Ishikawa (cell line): ENCODE measurements at regions not wholly inside any gene's neighbourhood (a gene's known extent, or its start where the extent isn't known, plus 50 kb on each side); places are given as distances from the start of the nearest gene placed in this dataset.

Source experiments
- EGR1 ChIP-seq: IDR thresholded peaks from 2 replicates; pipeline ENCODE4 v1.6.1; 2012
- FOXM1 ChIP-seq: IDR thresholded peaks from 2 replicates; pipeline ENCODE4 v1.6.1; 2012; ENCODE audit warnings: low read depth, borderline replicate concordance
- RAD21 ChIP-seq: IDR thresholded peaks from 2 replicates; pipeline ENCODE4 v1.6.1; 2012; ENCODE audit warnings: low read depth
- REST ChIP-seq: IDR thresholded peaks from 2 replicates; pipeline ENCODE4 v1.6.1; 2012; ENCODE audit warnings: low read depth, mild to moderate bottlenecking
- TAF1 ChIP-seq: IDR thresholded peaks from 2 replicates; pipeline ENCODE4 v1.6.1; 2012; ENCODE audit warnings: low read depth, mild to moderate bottlenecking
- YY1 ChIP-seq: IDR thresholded peaks from 2 replicates; pipeline ENCODE4 v1.6.1; 2012; ENCODE audit warnings: low read depth

GRCh38 chr6:113560376-113560775 is 296.8 kb upstream of the MARCKS start:
- TF ChIP-seq REST (no peak), FOXM1 (no peak), YY1 (no peak), TAF1 (no peak), RAD21 (no peak), EGR1 (no peak)
